GM18502 (cell line): ENCODE measurements at regions not wholly inside any gene's neighbourhood (a gene's known extent, or its start where the extent isn't known, plus 50 kb on each side); places are given as distances from the start of the nearest gene placed in this dataset.

ENCODE experiments used
- ATAC-seq: cut with Tn5 transposase; IDR thresholded peaks from one replicate; pipeline ENCODE4 v1.9.1; 2021; ENCODE audit warnings: mild to moderate bottlenecking; ENCODE audit not compliant: unreplicated experiment, poor library complexity

- no peak for ATAC-seq
These were observed 206.4 kb upstream of the E2F8 start for GRCh38 chr11:19447150-19447566.

GRCh38 chr11:19445771-19446170 lies 205.0 kb upstream of the E2F8 start:
- no peak for ATAC-seq

GRCh38 chr11:19444231-19444630 lies 203.5 kb upstream of the E2F8 start:
- ATAC-seq: no peak

- ATAC-seq: no peak
These were observed 201.8 kb upstream of the E2F8 start for GRCh38 chr11:19442554-19442910.

- peak; percentile 97 for ATAC-seq
These were observed 201.2 kb upstream of the E2F8 start for GRCh38 chr11:19441752-19442553.

- ATAC-seq: no peak
These were observed 200.5 kb upstream of the E2F8 start for GRCh38 chr11:19441288-19441687.

- ATAC-seq: no peak
These were observed 197.0 kb upstream of the E2F8 start for GRCh38 chr11:19437760-19438159.

GRCh38 chr11:19436932-19437331 lies 196.2 kb upstream of the E2F8 start:
- peak; percentile 30 for ATAC-seq

GRCh38 chr11:19435306-19435989 lies 194.7 kb upstream of the E2F8 start:
- no peak for ATAC-seq

- ATAC-seq: peak; percentile 31
These were observed 193.0 kb upstream of the E2F8 start for GRCh38 chr11:19433791-19434190.

GRCh38 chr11:19433367-19433766 lies 192.6 kb upstream of the E2F8 start:
- peak; percentile 56 for ATAC-seq

- peak; percentile 67 for ATAC-seq
These were observed 191.8 kb upstream of the E2F8 start for GRCh38 chr11:19432370-19433061.

GRCh38 chr11:19430754-19431398 lies 190.1 kb upstream of the E2F8 start:
- ATAC-seq: no peak

GRCh38 chr11:19430346-19430745 lies 189.6 kb upstream of the E2F8 start:
- no peak for ATAC-seq

GRCh38 chr11:19429108-19429760 lies 188.5 kb upstream of the E2F8 start:
- no peak for ATAC-seq

GRCh38 chr11:19428206-19429002 lies 187.7 kb upstream of the E2F8 start:
- ATAC-seq: no peak

- ATAC-seq: no peak
These were observed 186.1 kb upstream of the E2F8 start for GRCh38 chr11:19426756-19427403.

GRCh38 chr11:19426011-19426755 lies 185.4 kb upstream of the E2F8 start:
- ATAC-seq: no peak
